Choroid plexus epithelial cell (primary cell): ENCODE measurements at regions not wholly inside any gene's neighbourhood (a gene's known extent, or its start where the extent isn't known, plus 50 kb on each side); places are given as distances from the start of the nearest gene placed in this dataset.

Experiments
- DNase-seq: peaks from one replicate; pipeline ENCODE4 v3.0.0-alpha.2; 2010; ENCODE audit warnings: low read depth
- H3K4me3 ChIP-seq: 2 replicates; pipeline ENCODE4 v1.5.1; 2011; ENCODE audit warnings: low read depth, mild to moderate bottlenecking, control low read depth, low read length, moderate library complexity
- CTCF ChIP-seq: conservative IDR thresholded peaks from 2 replicates; pipeline ENCODE4 v1.5.1; 2011; ENCODE audit warnings: low read depth, mild to moderate bottlenecking, control low read depth, inconsistent platforms, low read length, moderate library complexity

- DNase-seq = no peak
- no peak for TF ChIP-seq CTCF
- H3K4me3 ChIP-seq = no peak overlapping the region
Observed at GRCh38 chr20:58043236-58044140, 185.0 kb downstream of the ANKRD60 start.

GRCh38 chr20:58042591-58042990 is 185.9 kb downstream of the ANKRD60 start:
- no peak for DNase-seq
- TF ChIP-seq CTCF = no peak
- no peak overlapping the region for H3K4me3 ChIP-seq

- no peak overlapping the region for H3K4me3 ChIP-seq
- TF ChIP-seq CTCF = no peak
- no peak for DNase-seq
Observed at GRCh38 chr20:58040447-58041290, 187.8 kb downstream of the ANKRD60 start.

GRCh38 chr20:58039274-58040092 is 189.0 kb downstream of the ANKRD60 start:
- no peak for TF ChIP-seq CTCF
- DNase-seq = no peak
- no peak overlapping the region for H3K4me3 ChIP-seq

- H3K4me3 ChIP-seq = no peak overlapping the region
- TF ChIP-seq CTCF = no peak
- DNase-seq = no peak
Observed at GRCh38 chr20:58038123-58038654, 190.3 kb downstream of the ANKRD60 start.

- no peak overlapping the region for H3K4me3 ChIP-seq
- no peak for TF ChIP-seq CTCF
- no peak for DNase-seq
Observed at GRCh38 chr20:58037631-58038030, 190.8 kb downstream of the ANKRD60 start.
